ENCODE measurements at regions not wholly inside any gene's neighbourhood (a gene's known extent, or its start where the extent isn't known, plus 50 kb on each side); places are given as distances from the start of the nearest gene placed in this dataset.

DNA sequence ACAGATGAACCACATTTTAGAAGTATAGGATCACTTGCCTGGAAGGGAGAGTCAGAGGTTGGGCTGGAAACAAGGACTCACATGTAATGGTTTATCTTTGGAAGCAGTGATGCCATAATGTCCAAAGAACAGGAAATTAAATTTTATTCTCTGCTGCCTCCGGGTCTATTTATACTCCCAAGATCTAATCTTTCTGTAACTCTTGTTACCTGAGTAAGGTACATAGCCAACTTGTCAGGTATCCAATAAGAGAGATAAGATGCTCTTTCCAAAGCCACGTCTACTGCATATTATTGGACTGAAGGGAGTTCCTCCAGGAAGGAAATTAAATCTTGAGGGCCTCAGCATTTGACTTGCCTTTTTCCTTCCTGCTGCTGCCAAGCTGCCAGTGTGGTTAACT, 71.0 kb downstream of the CRYGS start:
- Histone ChIP-seq H3K9ac (ENCODE audit: low read depth, low read length, poor library complexity) (no peak overlapping the region), H3K4me3 (ENCODE audit: low read length in 2 of 2) (no peak overlapping the region), H3K4me1 (ENCODE audit: control insufficient read depth in 2 of 2, insufficient read depth in 1 of 2, low read depth in 1 of 2, low read length in 2 of 2) (peaks cover 2 to 10% of the 10 kb centered on the region in 2 donors), H3K4me2 (ENCODE audit: insufficient read depth, low read length, poor library complexity, severe bottlenecking) (no peak overlapping the region), H3K36me3 (replicated peaks in 1 of 2; ENCODE audit: control insufficient read depth in 2 of 2, insufficient read depth in 2 of 2, low read length in 2 of 2) (no peaks in the 10 kb centered on the region), H3K27me3 (ENCODE audit: control insufficient read depth in 3 of 3, insufficient read depth in 3 of 3, low read depth in 1 of 3, low read length in 3 of 3) (peaks cover 0 to 23% (median 0%) of the 10 kb centered on the region in 3 experiments), H3K14ac (ENCODE audit: low read length) (no peak overlapping the region), H3K23ac (ENCODE audit: low read depth, low read length, poor library complexity) (no peak overlapping the region), H4K8ac (ENCODE audit: low read depth, low read length) (no peak overlapping the region), H2AFZ (ENCODE audit: low read length) (no peak overlapping the region), H3K18ac (ENCODE audit: low read length) (no peak overlapping the region), H3K4ac (ENCODE audit: low read length) (no peak overlapping the region), H4K91ac (ENCODE audit: low read depth, low read length, poor library complexity) (no peak overlapping the region), H2BK15ac (ENCODE audit: low read length) (no peak overlapping the region), H3K27ac (replicated peaks; ENCODE audit: low read length) (no peak overlapping the region), H3K79me1 (ENCODE audit: low read depth, low read length) (no peaks in the 10 kb centered on the region), H2AK5ac (ENCODE audit: low read depth, low read length) (no peak overlapping the region), H2BK120ac (ENCODE audit: low read depth, low read length) (no peak overlapping the region), H3K9me3 (replicated peaks in 1 of 2; ENCODE audit: control insufficient read depth in 2 of 2, insufficient read depth in 1 of 2, low read depth in 1 of 2, low read length in 2 of 2) (no peaks in the 10 kb centered on the region), H2BK5ac (ENCODE audit: low read length) (no peak overlapping the region), H2BK12ac (ENCODE audit: low read length) (no peak overlapping the region)
- no peak for DNase-seq (ENCODE audit: low spot score)
- WGBS, 2 donors (ENCODE audit: extremely low coverage in 2 of 2, insufficient read length in 2 of 2, insufficient replicate concordance in 1 of 2), result no CpG with 5 or more reads among the region's 2 CpGs

DNA sequence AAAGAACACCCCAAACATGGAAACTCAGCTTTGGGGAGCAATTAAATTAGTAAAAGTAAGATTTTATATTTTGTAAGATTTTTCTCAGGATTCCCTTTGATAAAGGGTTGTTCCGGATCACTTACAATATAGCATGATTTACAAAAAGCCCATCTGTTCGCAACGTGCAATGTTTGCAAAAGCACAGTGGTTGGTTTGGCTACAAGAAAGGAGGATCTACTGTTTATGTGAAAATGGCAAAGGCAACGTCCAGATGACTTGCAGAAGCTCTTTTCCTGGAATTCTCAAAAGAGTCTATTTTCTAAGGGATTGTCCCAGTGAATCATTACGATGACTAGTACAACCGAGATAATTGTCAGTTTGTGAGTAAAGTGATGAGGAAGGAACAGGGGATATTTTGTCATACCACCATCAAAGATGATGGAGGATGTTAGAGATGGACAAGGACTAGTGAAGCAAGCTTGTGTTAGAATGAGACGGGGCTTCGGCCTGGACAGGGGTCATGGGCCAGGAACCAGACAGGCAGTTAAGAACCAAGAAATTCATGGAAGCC, 71.6 kb downstream of the CRYGS start:
- WGBS, 2 donors (ENCODE audit: extremely low coverage in 2 of 2, insufficient read length in 2 of 2, insufficient replicate concordance in 1 of 2), result no CpG with 5 or more reads among the region's 8 CpGs

DNA sequence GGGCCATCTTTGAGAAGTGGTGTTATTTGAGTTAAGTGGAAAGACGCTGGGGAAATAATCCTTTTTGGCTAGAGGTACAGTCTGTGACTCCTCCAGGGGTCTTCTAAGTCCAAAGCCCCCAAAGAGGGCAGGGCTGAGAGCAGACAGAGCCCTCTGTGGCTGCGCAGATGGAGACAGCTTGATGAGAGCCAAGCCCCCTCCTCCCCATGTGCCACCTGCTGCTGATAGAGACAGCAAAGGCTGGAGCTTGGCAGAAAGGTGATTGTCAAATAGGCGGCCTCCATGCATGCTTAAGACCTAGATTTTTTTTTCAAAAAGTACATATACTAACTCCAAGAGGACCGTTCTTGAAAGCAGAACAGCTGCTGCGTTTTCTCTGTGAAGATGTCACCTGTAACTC, 72.4 kb downstream of the CRYGS start:
- Histone ChIP-seq H3K36me3 (replicated peaks in 1 of 2; ENCODE audit: control insufficient read depth in 2 of 2, insufficient read depth in 2 of 2, low read length in 2 of 2) (no peaks in the 10 kb centered on the region), H3K9ac (ENCODE audit: low read depth, low read length, poor library complexity) (no peak overlapping the region), H2BK120ac (ENCODE audit: low read depth, low read length) (no peak overlapping the region), H2AK5ac (ENCODE audit: low read depth, low read length) (no peak overlapping the region), H3K23ac (ENCODE audit: low read depth, low read length, poor library complexity) (no peak overlapping the region), H3K27ac (replicated peaks; ENCODE audit: low read length) (no peak overlapping the region), H3K27me3 (ENCODE audit: control insufficient read depth in 3 of 3, insufficient read depth in 3 of 3, low read depth in 1 of 3, low read length in 3 of 3) (peaks cover 0 to 27% (median 0%) of the 10 kb centered on the region in 3 experiments), H2BK15ac (ENCODE audit: low read length) (no peak overlapping the region), H2BK5ac (ENCODE audit: low read length) (no peak overlapping the region), H2AFZ (ENCODE audit: low read length) (no peak overlapping the region), H4K91ac (ENCODE audit: low read depth, low read length, poor library complexity) (no peak overlapping the region), H2BK12ac (ENCODE audit: low read length) (no peak overlapping the region), H3K4me2 (ENCODE audit: insufficient read depth, low read length, poor library complexity, severe bottlenecking) (no peak overlapping the region), H3K14ac (ENCODE audit: low read length) (no peak overlapping the region), H3K4me1 (ENCODE audit: control insufficient read depth in 2 of 2, insufficient read depth in 1 of 2, low read depth in 1 of 2, low read length in 2 of 2) (peaks cover 2 to 7% of the 10 kb centered on the region in 2 donors), H3K9me3 (replicated peaks in 1 of 2; ENCODE audit: control insufficient read depth in 2 of 2, insufficient read depth in 1 of 2, low read depth in 1 of 2, low read length in 2 of 2) (no peaks in the 10 kb centered on the region), H3K79me1 (ENCODE audit: low read depth, low read length) (no peaks in the 10 kb centered on the region), H4K8ac (ENCODE audit: low read depth, low read length) (no peak overlapping the region), H3K4ac (ENCODE audit: low read length) (no peak overlapping the region), H3K4me3 (ENCODE audit: low read length in 2 of 2) (no peak overlapping the region), H3K18ac (ENCODE audit: low read length) (no peak overlapping the region)
- no CpG with 5 or more reads among the region's 5 CpGs for WGBS, 2 donors (ENCODE audit: extremely low coverage in 2 of 2, insufficient read length in 2 of 2, insufficient replicate concordance in 1 of 2)
- no peak for DNase-seq (ENCODE audit: low spot score)

More for the DNA sequence above, 71.6 kb downstream of the CRYGS start:
- Histone ChIP-seq H3K9ac (ENCODE audit: low read depth, low read length, poor library complexity) (no peak overlapping the region), H3K27me3 (ENCODE audit: control insufficient read depth in 3 of 3, insufficient read depth in 3 of 3, low read depth in 1 of 3, low read length in 3 of 3) (peaks cover 0 to 27% (median 0%) of the 10 kb centered on the region in 3 experiments), H3K9me3 (replicated peaks in 1 of 2; ENCODE audit: control insufficient read depth in 2 of 2, insufficient read depth in 1 of 2, low read depth in 1 of 2, low read length in 2 of 2) (no peaks in the 10 kb centered on the region), H4K91ac (ENCODE audit: low read depth, low read length, poor library complexity) (no peak overlapping the region), H2AK5ac (ENCODE audit: low read depth, low read length) (no peak overlapping the region), H3K79me1 (ENCODE audit: low read depth, low read length) (no peaks in the 10 kb centered on the region), H3K36me3 (replicated peaks in 1 of 2; ENCODE audit: control insufficient read depth in 2 of 2, insufficient read depth in 2 of 2, low read length in 2 of 2) (no peaks in the 10 kb centered on the region), H3K4me2 (ENCODE audit: insufficient read depth, low read length, poor library complexity, severe bottlenecking) (no peak overlapping the region), H3K4me1 (ENCODE audit: control insufficient read depth in 2 of 2, insufficient read depth in 1 of 2, low read depth in 1 of 2, low read length in 2 of 2) (peaks cover 2 to 7% of the 10 kb centered on the region in 2 donors), H2AFZ (ENCODE audit: low read length) (no peak overlapping the region), H4K8ac (ENCODE audit: low read depth, low read length) (no peak overlapping the region), H2BK5ac (ENCODE audit: low read length) (no peak overlapping the region), H2BK15ac (ENCODE audit: low read length) (no peak overlapping the region), H3K18ac (ENCODE audit: low read length) (no peak overlapping the region), H3K4me3 (ENCODE audit: low read length in 2 of 2) (no peak overlapping the region), H3K23ac (ENCODE audit: low read depth, low read length, poor library complexity) (no peak overlapping the region), H3K4ac (ENCODE audit: low read length) (no peak overlapping the region), H2BK12ac (ENCODE audit: low read length) (no peak overlapping the region), H2BK120ac (ENCODE audit: low read depth, low read length) (no peak overlapping the region), H3K27ac (replicated peaks; ENCODE audit: low read length) (no peak overlapping the region), H3K14ac (ENCODE audit: low read length) (no peak overlapping the region)
- DNase-seq (ENCODE audit: low spot score), result no peak

DNA sequence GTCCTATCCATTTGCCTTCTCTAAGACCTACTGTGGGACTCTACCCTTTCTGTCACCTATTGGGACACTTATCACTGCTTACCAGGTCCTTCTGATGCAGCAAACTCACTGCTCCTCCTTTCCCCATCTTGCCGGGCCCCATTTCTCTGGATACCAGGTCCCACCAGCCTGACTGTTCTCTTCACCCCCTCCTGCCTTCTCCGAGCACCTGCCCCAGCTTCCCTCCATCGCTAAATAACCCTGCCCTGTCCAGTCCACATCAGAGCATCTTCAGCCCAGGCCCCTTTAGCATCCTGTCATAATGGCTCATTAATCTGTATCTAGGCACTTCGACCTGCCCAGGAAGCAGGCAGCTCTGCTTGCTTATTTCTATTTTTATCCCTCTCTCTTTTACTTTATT, 74.7 kb downstream of the CRYGS start:
- Histone ChIP-seq H2BK5ac (ENCODE audit: low read length) (no peak overlapping the region), H2AFZ (ENCODE audit: low read length) (no peak overlapping the region), H4K91ac (ENCODE audit: low read depth, low read length, poor library complexity) (no peak overlapping the region), H3K18ac (ENCODE audit: low read length) (no peak overlapping the region), H3K9me3 (replicated peaks in 1 of 2; ENCODE audit: control insufficient read depth in 2 of 2, insufficient read depth in 1 of 2, low read depth in 1 of 2, low read length in 2 of 2) (no peaks in the 10 kb centered on the region), H4K8ac (ENCODE audit: low read depth, low read length) (no peak overlapping the region), H3K9ac (ENCODE audit: low read depth, low read length, poor library complexity) (no peak overlapping the region), H3K27me3 (ENCODE audit: control insufficient read depth in 3 of 3, insufficient read depth in 3 of 3, low read depth in 1 of 3, low read length in 3 of 3) (peaks cover 0 to 27% (median 0%) of the 10 kb centered on the region in 3 experiments), H3K4me3 (ENCODE audit: low read length in 2 of 2) (no peak overlapping the region), H3K23ac (ENCODE audit: low read depth, low read length, poor library complexity) (no peak overlapping the region), H2AK5ac (ENCODE audit: low read depth, low read length) (no peak overlapping the region), H2BK12ac (ENCODE audit: low read length) (no peak overlapping the region), H3K4me2 (ENCODE audit: insufficient read depth, low read length, poor library complexity, severe bottlenecking) (no peak overlapping the region), H3K79me1 (ENCODE audit: low read depth, low read length) (no peaks in the 10 kb centered on the region), H3K36me3 (replicated peaks in 1 of 2; ENCODE audit: control insufficient read depth in 2 of 2, insufficient read depth in 2 of 2, low read length in 2 of 2) (no peaks in the 10 kb centered on the region), H2BK15ac (ENCODE audit: low read length) (no peak overlapping the region), H3K27ac (replicated peaks; ENCODE audit: low read length) (no peak overlapping the region), H3K14ac (ENCODE audit: low read length) (no peak overlapping the region), H2BK120ac (ENCODE audit: low read depth, low read length) (no peak overlapping the region), H3K4ac (ENCODE audit: low read length) (no peak overlapping the region), H3K4me1 (ENCODE audit: control insufficient read depth in 2 of 2, insufficient read depth in 1 of 2, low read depth in 1 of 2, low read length in 2 of 2) (peaks cover 0 to 6% of the 10 kb centered on the region in 2 donors)
- WGBS, 2 donors (ENCODE audit: extremely low coverage in 2 of 2, insufficient read length in 2 of 2, insufficient replicate concordance in 1 of 2), result no CpG with 5 or more reads among the region's 4 CpGs
- DNase-seq (ENCODE audit: low spot score), result no peak
